8988T (cell line): ENCODE measurements at regions not wholly inside any gene's neighbourhood (a gene's known extent, or its start where the extent isn't known, plus 50 kb on each side); places are given as distances from the start of the nearest gene placed in this dataset.
A peak's percentile ranks its signal among the peaks of the same experiment; 100 is the strongest.

ENCODE experiments used
- DNase-seq: peaks from one replicate; pipeline ENCODE4 v3.0.0; 2011

DNA sequence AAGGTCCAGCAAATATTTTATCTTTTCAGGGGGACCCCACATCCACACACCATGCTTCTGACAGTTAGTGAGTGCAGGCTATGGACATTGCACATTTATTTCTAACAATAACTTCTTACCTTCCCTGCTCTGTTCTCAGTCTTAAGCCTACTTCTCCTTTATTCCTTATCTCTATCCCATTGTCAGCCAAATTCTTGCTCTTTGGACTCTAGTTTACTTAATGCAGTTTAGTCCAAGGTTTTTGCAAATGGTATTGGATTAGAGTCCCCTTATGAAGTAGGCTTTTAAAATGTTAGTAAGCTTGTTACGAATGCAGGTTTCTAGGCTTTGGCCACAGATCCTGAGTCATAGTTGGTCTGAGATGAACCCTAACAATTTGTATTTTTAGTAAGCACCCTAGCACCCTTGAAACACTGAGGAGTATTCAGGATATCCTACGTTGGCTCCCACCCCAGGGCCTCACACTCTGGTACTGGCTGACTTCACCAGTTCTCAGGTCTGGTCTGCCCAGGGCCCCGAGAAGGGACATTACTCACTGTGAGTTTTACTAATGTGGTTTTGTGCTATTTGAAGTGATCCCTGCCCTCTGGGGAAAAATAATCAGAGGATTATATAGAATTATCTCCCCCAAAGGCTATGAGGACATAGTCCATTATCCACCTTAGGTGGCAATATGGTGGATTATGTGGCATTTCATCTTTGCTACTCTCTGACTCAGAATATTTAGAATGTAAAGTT lies 239.5 kb downstream of the TGFB2 start:
- DNase-seq = no peak

DNA sequence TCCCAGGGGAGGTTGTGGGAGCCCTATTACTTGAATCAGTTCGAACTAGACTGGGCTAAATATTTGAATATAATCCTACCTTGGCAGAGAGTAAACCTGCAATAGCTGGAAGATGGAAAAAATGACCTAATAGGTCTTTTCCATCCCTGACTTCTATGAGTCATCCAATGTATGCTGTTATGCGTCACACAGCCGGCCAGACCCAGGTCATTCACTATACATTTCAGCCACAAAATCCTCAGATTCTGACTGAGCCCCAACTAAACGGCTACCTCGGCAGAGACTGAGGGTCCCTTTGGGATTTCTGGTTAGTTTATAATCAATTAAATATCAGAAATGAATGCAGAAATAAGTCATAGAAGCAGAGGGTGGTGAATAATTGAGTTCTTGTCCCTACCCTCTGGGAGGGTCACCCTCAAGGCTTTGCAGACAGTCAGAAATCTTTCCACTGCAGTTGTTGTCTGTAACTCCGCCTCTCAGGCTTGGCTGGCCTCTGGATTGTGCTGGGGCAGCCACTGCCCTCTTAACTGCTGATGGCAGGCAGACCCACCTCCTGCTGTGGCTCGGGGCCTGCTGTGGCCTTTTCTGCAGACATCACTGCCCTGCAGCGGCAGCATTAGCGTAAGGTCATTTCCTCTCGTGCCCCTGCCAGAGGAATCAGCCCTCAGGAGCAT lies 240.5 kb downstream of the TGFB2 start:
- peak; percentile 15 for DNase-seq

- DNase-seq = no peak
Measured at GRCh38 chr1:218587900-218588299, 242.8 kb downstream of the TGFB2 start.

DNA sequence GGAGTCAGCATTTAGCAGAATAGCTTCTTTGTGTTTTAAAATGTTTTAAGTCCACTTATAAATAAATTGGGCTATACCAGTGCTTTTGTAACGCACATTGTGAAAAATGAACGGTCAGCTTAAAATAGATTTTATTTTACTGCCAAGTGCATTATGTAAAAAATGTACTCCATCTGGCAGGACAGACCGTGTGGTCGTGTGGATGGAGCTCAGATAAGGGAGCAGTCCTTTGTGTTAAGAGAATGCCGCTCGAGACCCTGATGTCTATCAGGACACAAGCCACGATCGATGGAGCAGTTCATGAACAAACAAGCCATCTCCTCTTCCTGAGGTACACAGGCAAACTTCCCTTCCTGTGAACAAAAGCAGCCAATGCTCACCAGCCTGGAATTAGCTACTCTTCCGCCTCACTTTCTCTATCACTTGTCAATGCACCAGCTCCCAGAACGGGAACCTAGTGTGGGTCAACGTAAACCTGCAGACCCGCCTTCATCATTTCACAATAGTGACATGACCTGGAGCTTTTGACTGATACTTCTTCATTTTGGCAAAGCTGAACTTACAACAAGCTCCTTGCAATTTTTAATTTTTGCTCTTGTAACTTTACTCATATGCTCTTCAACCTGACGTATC lies 243.5 kb downstream of the TGFB2 start:
- DNase-seq = no peak

- no peak for DNase-seq
Measured at GRCh38 chr1:218589487-218589886, 244.4 kb downstream of the TGFB2 start.

DNA sequence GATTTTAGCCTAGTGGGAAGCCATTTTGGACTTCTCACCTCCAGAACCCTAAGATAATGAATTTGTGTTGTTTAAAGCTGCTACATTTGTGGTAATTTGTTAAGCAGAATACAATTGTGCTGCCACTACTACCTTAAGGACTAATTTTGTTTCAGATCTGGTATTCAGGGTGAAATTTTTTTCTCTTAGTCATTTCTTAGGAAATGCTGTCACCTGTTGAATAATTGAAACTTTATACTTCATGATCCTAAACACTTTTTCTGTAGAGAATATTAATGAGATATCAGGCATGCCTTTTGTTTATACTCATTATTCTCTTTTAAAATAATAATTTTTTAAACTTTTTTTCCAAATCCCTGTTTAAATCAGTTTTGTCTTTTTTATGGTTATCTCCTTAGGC lies 246.8 kb downstream of the TGFB2 start:
- no peak for DNase-seq

DNA sequence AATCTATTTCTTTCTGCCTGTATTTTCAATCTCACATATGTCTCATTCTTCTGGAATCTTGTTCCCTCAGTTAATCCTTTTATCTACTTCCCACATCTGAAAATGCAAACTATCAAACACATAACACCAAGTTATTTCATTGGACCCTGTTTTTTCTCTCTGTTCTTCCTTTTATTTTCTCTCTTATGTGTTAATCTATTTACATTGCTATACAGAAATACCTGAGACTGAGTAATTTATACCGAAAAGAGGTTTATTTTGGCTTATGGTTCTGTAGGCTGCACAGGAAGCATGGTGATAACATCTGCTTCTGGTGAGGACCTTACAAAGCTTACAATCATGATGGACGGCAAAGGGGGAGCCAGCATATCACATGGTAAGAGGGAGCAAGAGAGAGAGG lies 247.6 kb downstream of the TGFB2 start:
- no peak for DNase-seq

DNA sequence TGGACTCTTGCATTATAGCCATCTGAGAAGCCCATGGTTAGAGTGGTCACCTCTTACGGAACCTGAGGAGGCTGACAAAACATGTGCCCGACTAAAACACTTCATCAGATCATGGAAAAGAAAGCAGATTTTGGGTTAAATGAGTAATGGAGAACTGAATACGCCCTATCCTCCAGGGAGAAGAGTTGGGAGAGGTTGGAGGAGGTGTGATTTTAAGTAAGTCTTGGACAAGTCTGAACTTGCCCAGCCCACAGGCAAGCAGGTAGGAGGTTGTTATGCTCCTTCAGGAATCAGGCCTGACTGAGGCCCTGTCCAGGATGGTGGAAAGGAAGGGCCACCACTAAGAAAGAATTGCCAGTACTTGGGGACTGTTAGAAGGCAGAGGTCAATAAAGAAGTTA lies 255.8 kb downstream of the TGFB2 start:
- DNase-seq = no peak

- DNase-seq = no peak
Measured at GRCh38 chr1:218604217-218604616, 259.1 kb downstream of the TGFB2 start.

- no peak for DNase-seq
Measured at GRCh38 chr1:218611916-218612585, 266.9 kb downstream of the TGFB2 start.

- DNase-seq = no peak
Measured at GRCh38 chr1:218613105-218613504, 268.0 kb downstream of the TGFB2 start.

- no peak for DNase-seq
Measured at GRCh38 chr1:218614031-218614430, 268.9 kb downstream of the TGFB2 start.

DNA sequence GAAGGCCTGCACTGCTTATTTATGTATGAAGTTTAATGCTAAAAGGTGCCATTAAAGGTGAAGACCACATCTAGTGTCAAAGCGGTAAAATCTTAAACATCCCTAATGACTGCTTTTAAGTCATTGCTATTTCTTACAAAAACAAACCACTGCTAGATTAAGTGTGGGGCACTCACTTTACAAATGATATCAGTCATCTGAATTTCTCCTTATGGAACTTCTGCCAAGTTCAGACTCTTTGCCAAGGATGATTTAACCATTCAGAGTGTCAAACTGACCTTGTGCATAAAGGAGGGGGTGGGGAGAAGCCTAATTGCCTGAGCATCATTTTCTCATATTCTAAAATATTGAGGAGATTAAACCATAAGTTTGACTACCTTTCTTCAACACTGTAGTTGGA lies 271.5 kb downstream of the TGFB2 start:
- DNase-seq = no peak

GRCh38 chr1:218617986-218618385 lies 272.9 kb downstream of the TGFB2 start:
- DNase-seq = no peak

GRCh38 chr1:218620956-218621355 lies 275.8 kb downstream of the TGFB2 start:
- DNase-seq = no peak

DNA sequence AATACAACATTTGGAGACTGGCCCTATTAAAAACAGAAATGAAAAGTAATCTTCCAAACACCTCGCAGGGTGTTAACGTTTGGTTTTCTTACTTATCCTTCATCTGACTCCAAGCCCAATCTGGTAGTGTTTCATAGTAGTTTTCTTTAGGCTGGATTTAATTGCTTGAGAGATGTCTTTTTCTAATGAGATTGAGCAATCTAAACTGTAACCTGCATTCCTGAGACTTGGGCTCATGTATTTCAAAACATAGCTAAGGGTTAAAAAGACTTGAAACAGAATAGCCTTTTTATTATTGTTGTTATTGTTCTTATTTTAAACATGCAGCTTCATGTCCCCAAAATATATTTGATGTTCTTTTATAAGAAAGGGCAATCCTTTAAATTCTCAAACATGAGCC lies 278.9 kb downstream of the TGFB2 start:
- DNase-seq = no peak

DNA sequence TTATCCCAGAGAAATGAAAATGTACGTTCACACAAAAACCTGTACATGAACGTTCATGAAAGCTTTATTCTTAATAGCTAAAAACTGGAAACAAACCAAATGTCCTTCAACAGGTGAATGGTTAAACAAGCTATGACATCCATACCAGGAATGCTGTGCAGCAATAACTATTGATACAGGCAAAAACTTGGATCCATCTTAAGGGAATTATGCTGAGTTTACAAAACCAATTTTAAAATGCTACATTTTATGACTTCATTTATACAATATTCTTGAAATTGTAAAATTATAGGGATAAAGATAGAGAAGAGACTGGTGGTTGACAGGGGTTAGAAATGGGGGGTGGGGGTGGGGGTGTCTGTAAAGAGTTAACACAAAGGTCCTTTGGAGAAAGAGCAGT lies 280.3 kb downstream of the TGFB2 start:
- no peak for DNase-seq

- DNase-seq = no peak
Measured at GRCh38 chr1:218633238-218633988, 288.3 kb downstream of the TGFB2 start.

DNA sequence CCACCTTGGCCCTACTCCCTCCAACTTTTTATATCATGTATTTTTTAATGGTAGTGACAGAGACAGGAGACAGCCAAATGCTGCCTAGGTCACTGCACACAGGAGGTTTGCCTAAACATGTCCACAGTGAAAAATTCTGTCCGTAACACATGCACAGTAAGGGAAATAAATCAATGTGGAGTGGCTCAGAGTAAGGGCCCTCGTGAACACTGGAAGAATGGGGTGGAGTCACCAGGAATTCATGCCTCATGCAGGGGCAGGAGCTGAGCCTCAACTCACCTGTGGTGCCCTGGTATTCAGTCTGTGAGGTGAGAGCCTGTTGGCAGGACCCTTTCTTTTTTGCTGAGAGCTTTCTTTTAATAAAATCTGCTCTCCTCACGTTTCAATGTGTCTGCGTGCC lies 289.1 kb downstream of the TGFB2 start:
- no peak for DNase-seq

DNA sequence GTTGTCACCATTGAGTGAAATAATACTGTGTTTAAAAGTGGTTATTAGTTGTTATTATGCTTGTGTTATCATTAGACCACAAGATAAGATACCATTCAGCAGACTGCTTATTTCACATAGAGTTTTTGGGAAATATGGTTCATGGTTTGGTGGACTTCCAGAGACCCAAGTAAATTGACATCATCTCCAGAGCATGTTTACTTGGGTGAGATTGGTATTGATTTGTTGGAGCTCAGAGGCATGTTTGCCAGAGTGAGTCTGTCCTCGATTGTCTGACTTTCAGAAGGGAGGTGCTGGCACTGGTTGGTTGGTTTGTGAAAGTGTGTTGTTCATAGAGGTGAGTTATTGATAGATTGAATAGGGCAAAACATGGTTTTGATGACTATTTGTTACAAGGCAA lies 291.4 kb downstream of the TGFB2 start:
- DNase-seq = no peak

GRCh38 chr1:218640173-218640572 lies 295.0 kb downstream of the TGFB2 start:
- DNase-seq = no peak

GRCh38 chr1:218642033-218642948 lies 297.2 kb downstream of the TGFB2 start:
- no peak for DNase-seq
